ENCODE measurements at regions not wholly inside any gene's neighbourhood (a gene's known extent, or its start where the extent isn't known, plus 50 kb on each side); places are given as distances from the start of the nearest gene placed in this dataset.

DNA sequence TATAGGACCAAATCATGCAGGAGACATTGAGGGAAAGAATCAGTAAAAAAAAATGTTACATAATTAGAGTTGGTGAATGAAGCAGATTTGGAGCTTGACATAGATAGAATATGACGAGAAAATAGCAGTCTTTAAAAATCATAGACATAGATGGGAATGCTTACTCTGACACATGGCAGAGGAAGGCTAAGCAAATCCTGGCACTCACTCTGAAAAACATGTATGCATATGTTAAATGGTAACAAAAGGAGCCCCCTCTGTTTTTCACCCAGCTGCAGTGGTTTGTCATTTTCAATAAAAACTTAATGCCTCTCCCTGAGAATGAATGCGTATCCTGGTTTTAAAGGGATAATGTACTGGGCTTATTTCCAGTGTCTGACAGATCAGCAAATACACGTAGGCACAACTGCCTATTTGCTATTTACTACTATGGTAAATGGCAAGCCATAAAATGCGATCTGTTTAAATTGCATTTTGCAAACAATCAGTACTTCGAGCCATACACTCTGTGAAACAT is 561.2 kb upstream of the SEL1L start:
- TF ChIP-seq POLR2AphosphoS5 (IDR thresholded peaks at IDR 0.05) (no peak), EP300 (IDR thresholded peaks at IDR 0.05) (no peak)
- 75 to 79% methylated on average over 5 of the region's 5 CpGs for WGBS, 2 donors
- no peak for ATAC-seq (ENCODE audit: low FRiP score in 2 of 2)
- DNase-seq = no peak
- Histone ChIP-seq H3K4me1 (no peaks in the 10 kb centered on the region), H3K27me3 (no peaks in the 10 kb centered on the region), H3K9me3 (no peaks in the 10 kb centered on the region), H3K4me3 (no peak overlapping the region), H3K36me3 (no peaks in the 10 kb centered on the region), H3K27ac (no peak overlapping the region)

DNA sequence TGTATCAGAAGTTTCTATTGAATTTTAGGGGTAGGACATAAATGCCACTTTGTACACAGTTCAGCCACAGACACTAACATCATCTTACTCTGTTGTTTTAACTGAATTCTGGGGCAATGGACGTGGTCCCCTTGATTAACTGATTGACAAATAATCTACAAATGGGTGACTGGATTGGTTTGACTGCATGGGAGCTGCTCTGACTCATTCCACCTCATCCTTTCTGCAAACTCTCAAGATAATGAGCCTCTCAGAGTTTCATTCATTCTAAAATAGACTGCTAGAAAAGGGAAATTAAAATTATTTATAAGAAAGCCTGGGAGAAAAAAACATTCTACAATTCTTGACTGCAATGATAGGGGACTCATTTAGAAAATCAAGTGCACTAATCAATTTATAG is 570.4 kb upstream of the SEL1L start:
- Histone ChIP-seq H3K36me3 (no peaks in the 10 kb centered on the region), H3K9me3 (no peaks in the 10 kb centered on the region), H3K4me1 (no peaks in the 10 kb centered on the region), H3K27me3 (no peaks in the 10 kb centered on the region), H3K4me3 (no peak overlapping the region), H3K27ac (no peak overlapping the region)
- WGBS, 2 donors = 11 to 31% methylated on average over 1 of the region's 1 CpG
- no peak for ATAC-seq (ENCODE audit: low FRiP score in 2 of 2)
- DNase-seq = no peak
- TF ChIP-seq POLR2A (IDR thresholded peaks at IDR 0.05) = no peak
- no peak for TF ChIP-seq EP300 (IDR thresholded peaks at IDR 0.05)

DNA sequence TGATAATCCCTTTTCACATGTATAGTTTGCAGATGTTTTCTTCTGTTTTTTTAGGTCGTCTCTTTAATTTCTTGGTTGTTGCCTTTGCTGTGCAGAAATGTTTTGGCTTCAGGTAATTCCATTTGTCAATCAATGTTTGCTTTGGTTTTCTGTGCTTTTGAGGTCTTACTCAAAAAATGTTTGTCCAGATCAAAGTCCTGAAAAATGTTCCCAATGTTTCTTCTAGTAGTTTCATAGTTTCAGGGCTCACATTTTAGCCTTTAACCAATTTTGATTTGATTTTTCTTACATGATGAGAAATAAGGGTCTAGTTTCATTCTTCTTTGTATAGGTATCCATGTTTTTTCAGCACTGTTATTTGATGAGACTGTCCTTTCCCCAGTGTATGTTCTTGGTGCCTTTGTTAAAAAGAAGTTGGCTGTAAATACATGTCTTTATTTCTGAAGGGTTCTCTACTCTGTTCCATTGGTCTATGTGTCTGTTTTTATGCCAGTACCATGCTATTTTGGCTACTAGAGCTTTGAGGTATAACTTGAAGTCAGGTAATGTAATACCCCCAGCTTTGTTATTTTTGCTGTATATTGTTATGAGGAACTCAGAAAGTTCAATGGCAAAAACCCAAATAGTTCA is 578.7 kb upstream of the SEL1L start:
- TF ChIP-seq, protein P1, sequence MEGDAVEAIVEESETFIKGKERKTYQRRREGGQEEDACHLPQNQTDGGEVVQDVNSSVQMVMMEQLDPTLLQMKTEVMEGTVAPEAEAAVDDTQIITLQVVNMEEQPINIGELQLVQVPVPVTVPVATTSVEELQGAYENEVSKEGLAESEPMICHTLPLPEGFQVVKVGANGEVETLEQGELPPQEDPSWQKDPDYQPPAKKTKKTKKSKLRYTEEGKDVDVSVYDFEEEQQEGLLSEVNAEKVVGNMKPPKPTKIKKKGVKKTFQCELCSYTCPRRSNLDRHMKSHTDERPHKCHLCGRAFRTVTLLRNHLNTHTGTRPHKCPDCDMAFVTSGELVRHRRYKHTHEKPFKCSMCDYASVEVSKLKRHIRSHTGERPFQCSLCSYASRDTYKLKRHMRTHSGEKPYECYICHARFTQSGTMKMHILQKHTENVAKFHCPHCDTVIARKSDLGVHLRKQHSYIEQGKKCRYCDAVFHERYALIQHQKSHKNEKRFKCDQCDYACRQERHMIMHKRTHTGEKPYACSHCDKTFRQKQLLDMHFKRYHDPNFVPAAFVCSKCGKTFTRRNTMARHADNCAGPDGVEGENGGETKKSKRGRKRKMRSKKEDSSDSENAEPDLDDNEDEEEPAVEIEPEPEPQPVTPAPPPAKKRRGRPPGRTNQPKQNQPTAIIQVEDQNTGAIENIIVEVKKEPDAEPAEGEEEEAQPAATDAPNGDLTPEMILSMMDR (IDR thresholded peaks at IDR 0.05) = no peak
- no peak for TF ChIP-seq POLR2AphosphoS5 (IDR thresholded peaks at IDR 0.05)
- TF ChIP-seq POLR2A (IDR thresholded peaks at IDR 0.05) = no peak
- no peak for TF ChIP-seq EP300 (IDR thresholded peaks at IDR 0.05)
- DNase-seq = no peak
- Histone ChIP-seq H3K4me3 (no peak overlapping the region), H3K4me1 (no peaks in the 10 kb centered on the region), H3K27me3 (no peaks in the 10 kb centered on the region), H3K36me3 (no peaks in the 10 kb centered on the region), H3K9me3 (no peaks in the 10 kb centered on the region), H3K27ac (no peak overlapping the region)
- 44 to 47% methylated on average over 1 of the region's 1 CpG for WGBS, 2 donors
- no peak for ATAC-seq (ENCODE audit: low FRiP score in 2 of 2)

DNA sequence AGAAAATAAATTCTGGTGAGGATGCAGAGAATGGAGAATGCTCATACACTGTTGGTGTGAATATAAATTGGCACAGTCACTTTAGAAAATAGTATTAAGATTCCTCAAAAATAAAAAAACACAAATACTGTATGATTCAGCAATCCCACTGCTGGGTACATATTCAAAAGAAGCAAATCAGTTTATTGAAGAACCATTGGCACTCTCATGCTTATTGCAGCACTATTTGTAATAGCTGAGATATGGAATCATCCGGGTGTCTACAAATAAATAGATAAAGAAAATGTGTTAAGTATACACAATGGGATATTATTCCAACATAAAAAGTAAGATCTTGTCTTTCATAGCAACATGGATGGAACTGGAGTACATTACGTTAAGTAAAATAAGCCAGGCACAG is 579.4 kb upstream of the SEL1L start:
- Histone ChIP-seq H3K27ac (no peak overlapping the region), H3K9me3 (no peaks in the 10 kb centered on the region), H3K36me3 (no peaks in the 10 kb centered on the region), H3K4me1 (no peaks in the 10 kb centered on the region), H3K4me3 (no peak overlapping the region), H3K27me3 (no peaks in the 10 kb centered on the region)
- WGBS, 2 donors = 79 to 83% methylated on average over 2 of the region's 2 CpGs
- no peak for DNase-seq
- no peak for ATAC-seq (ENCODE audit: low FRiP score in 2 of 2)
- no peak for TF ChIP-seq POLR2AphosphoS5 (IDR thresholded peaks at IDR 0.05)
- TF ChIP-seq, protein P1 (IDR thresholded peaks at IDR 0.05) = no peak
- no peak for TF ChIP-seq EP300 (IDR thresholded peaks at IDR 0.05)
- no peak for TF ChIP-seq POLR2A (IDR thresholded peaks at IDR 0.05)

DNA sequence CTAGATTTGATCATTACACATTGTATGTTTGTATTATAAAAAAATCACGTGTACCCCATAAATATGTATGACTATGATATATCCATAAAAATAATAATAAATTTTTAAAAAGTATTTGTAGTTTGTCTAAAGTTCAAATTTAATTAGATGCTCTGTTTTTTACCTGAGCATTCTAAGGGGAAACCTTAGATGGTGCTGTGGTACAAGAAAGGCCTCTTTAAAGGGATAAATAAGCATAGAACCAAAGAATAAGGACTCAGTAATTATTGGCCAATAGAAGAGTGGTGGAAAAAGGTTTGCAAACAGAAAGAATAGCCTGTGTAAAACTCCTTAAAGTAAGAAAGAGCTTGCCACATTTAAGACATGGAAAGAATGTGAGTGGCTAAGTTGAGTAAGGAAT is 580.1 kb upstream of the SEL1L start:
- ATAC-seq (ENCODE audit: low FRiP score in 2 of 2) (no peak), DNase-seq (no peak)
- no peak overlapping the region for H3K4me3 ChIP-seq
- no peaks in the 10 kb centered on the region for H3K4me1 ChIP-seq
- no peaks in the 10 kb centered on the region for H3K27me3 ChIP-seq
- WGBS, 2 donors = 56 to 76% methylated on average over 1 of the region's 1 CpG
- H3K36me3 ChIP-seq = no peaks in the 10 kb centered on the region
- TF ChIP-seq POLR2AphosphoS5 (IDR thresholded peaks at IDR 0.05) (no peak), POLR2A (IDR thresholded peaks at IDR 0.05) (no peak), EP300 (IDR thresholded peaks at IDR 0.05) (no peak)
- TF ChIP-seq, protein P1 (IDR thresholded peaks at IDR 0.05) = no peak
- H3K9me3 ChIP-seq = no peaks in the 10 kb centered on the region
- H3K27ac ChIP-seq = no peak overlapping the region

DNA sequence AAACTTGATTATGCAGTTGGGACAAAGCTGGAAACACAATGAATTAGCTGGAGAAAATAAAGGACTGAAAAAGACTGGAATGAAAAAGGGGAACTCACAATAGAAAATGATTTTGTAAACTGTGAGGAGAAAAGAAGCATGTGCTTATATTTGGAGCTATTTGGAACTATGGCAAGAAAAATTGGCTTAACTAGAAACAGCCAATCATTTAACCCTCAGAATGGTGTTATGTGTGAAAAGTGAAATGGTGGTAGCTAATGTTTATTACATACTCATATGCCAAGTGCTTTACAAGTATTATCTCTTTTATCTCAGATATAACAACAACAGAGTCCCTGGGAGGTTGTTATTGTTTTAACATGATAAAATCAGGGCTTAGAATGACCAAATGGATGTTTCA is 583.1 kb upstream of the SEL1L start:
- TF ChIP-seq, protein P1 (IDR thresholded peaks at IDR 0.05) = no peak
- no peak for TF ChIP-seq POLR2A (IDR thresholded peaks at IDR 0.05)
- no peak for TF ChIP-seq POLR2AphosphoS5 (IDR thresholded peaks at IDR 0.05)
- TF ChIP-seq EP300 (IDR thresholded peaks at IDR 0.05) = no peak
- H3K36me3 ChIP-seq = no peaks in the 10 kb centered on the region
- no peak overlapping the region for H3K27ac ChIP-seq
- ATAC-seq (ENCODE audit: low FRiP score in 2 of 2) = no peak
- H3K27me3 ChIP-seq = no peaks in the 10 kb centered on the region
- H3K9me3 ChIP-seq = no peaks in the 10 kb centered on the region
- no peak for DNase-seq
- H3K4me1 ChIP-seq = no peaks in the 10 kb centered on the region
- H3K4me3 ChIP-seq = no peak overlapping the region

Measured in upper lobe of left lung (tissue), 6 donors.